DMS53 treated with DMSO at 0.1 percent for 48 hours (cell line): ENCODE measurements at regions not wholly inside any gene's neighbourhood (a gene's known extent, or its start where the extent isn't known, plus 50 kb on each side); places are given as distances from the start of the nearest gene placed in this dataset.

ENCODE experiments used
- DNase-seq: peaks from one replicate; lab custom pipeline; 2025; ENCODE audit not compliant: unreplicated experiment; lab: John Stamatoyannopoulos, UW

GRCh38 chr20:9920866-9921265, 82.0 kb upstream of the PAK5 start:
- DNase-seq = no peak

GRCh38 chr20:9919271-9920014, 80.6 kb upstream of the PAK5 start:
- no peak for DNase-seq

- DNase-seq = no peak
Observed at GRCh38 chr20:9918348-9918747, 79.5 kb upstream of the PAK5 start.

- DNase-seq = no peak
Observed at GRCh38 chr20:9916761-9917160, 77.9 kb upstream of the PAK5 start.

- peak; percentile 46 for DNase-seq
Observed at GRCh38 chr20:9912858-9913434, 74.1 kb upstream of the PAK5 start.

GRCh38 chr20:9912290-9912689, 73.4 kb upstream of the PAK5 start:
- no peak for DNase-seq

- DNase-seq = no peak
Observed at GRCh38 chr20:9911519-9911918, 72.6 kb upstream of the PAK5 start.

- no peak for DNase-seq
Observed at GRCh38 chr20:9909167-9909566, 70.3 kb upstream of the PAK5 start.

- DNase-seq = no peak
Observed at GRCh38 chr20:9903048-9903655, 64.3 kb upstream of the PAK5 start.

- DNase-seq = peak; percentile 24
Observed at GRCh38 chr20:9889270-9889981, 50.5 kb upstream of the PAK5 start.
